NT2/D1 (cell line): ENCODE measurements at regions not wholly inside any gene's neighbourhood (a gene's known extent, or its start where the extent isn't known, plus 50 kb on each side); places are given as distances from the start of the nearest gene placed in this dataset.
"Not testable (repeated sequence)": the region's sequence is repeated elsewhere in the genome, so short reads cannot be mapped to it uniquely, and the experiment has no call there.

Experiments used
- DNase-seq: peaks from one replicate; pipeline ENCODE4 v3.0.0-alpha.2; 2011; ENCODE audit warnings: low read depth, low spot score
- H3K27me3 ChIP-seq: 2 replicates; pipeline ENCODE4 v1.6.0; 2011; ENCODE audit warnings: mild to moderate bottlenecking; ENCODE audit not compliant: insufficient read length, insufficient read depth
- H3K36me3 ChIP-seq: 2 replicates; pipeline ENCODE4 v1.6.1; 2011; ENCODE audit warnings: mild to moderate bottlenecking, low read length, mixed read lengths; ENCODE audit not compliant: insufficient read depth, insufficient read length
- H3K4me1 ChIP-seq: 2 replicates; pipeline ENCODE4 v1.5.1; 2011; ENCODE audit not compliant: insufficient read depth, insufficient read length
- H3K4me3 ChIP-seq: 2 replicates; pipeline ENCODE4 v1.5.1; 2011; ENCODE audit warnings: low read depth; ENCODE audit not compliant: insufficient read length
- H3K9ac ChIP-seq: 2 replicates; pipeline ENCODE4 v1.6.0; 2011; ENCODE audit warnings: low read depth; ENCODE audit not compliant: insufficient read length
- H3K9me3 ChIP-seq: 2 replicates; pipeline ENCODE4 v1.5.1; 2011; ENCODE audit warnings: mild to moderate bottlenecking, low read length; ENCODE audit not compliant: insufficient read depth
- SUZ12 ChIP-seq: IDR thresholded peaks from 2 replicates; pipeline ENCODE4 v1.6.1; 2011; ENCODE audit not compliant: insufficient read length, insufficient read depth; ENCODE audit errors: extremely low read depth
- YY1 ChIP-seq: IDR thresholded peaks from 2 replicates; pipeline ENCODE4 v1.6.1; 2011; ENCODE audit not compliant: insufficient read length, insufficient read depth
- ZNF274 ChIP-seq: IDR thresholded peaks from 2 replicates; pipeline ENCODE4 v1.6.1; 2011; ENCODE audit warnings: mild to moderate bottlenecking, low read depth, low read length

DNA sequence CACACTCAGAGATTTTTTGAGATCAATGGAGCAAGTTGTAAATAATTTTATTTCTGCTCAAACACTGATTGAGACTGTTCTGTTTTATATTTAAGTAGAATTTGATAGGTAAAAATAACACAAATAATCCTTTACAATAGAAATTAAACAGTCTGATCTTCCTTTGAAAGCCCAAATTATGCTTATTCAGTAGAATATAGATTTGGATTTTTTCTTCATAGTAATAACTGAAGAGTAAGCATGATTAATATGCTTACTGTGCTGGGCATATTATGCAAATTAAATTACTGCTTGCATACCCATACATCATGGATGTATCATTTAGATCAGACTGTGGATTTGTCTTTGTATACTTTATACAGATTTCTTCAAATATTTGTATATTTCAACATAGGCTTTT is 121.4 kb downstream of the LEPR start:
- Histone ChIP-seq H3K4me3 (no peak overlapping the region), H3K9me3 (no peaks in the 10 kb centered on the region), H3K9ac (no peak overlapping the region), H3K27me3 (no peaks in the 10 kb centered on the region), H3K36me3 (no peaks in the 10 kb centered on the region), H3K4me1 (no peaks in the 10 kb centered on the region)
- DNase-seq = no peak
- no peak for TF ChIP-seq SUZ12

DNA sequence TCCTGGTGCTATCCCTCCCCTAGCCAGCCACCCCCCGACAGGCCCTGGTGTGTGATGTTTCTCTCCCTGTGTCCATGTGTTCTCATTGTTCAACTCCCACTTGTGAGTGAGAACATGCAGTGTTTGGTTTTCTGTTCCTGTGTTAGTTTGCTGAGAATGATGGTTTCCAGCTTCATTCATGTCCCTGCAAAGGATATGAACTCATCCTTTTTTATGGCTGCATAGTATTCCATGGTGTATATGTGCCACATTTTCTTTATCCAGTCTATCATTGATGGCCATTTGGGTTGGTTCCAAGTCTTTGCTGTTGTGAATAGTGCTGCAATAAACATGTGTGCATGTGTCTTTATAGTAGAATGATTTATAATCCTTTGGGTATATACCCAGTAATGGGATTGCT is 122.1 kb downstream of the LEPR start:
- H3K4me1 ChIP-seq, H3K4me3 ChIP-seq, H3K9me3 ChIP-seq, DNase-seq, H3K27me3 ChIP-seq, H3K9ac ChIP-seq, H3K36me3 ChIP-seq: not testable (repeated sequence)

DNA sequence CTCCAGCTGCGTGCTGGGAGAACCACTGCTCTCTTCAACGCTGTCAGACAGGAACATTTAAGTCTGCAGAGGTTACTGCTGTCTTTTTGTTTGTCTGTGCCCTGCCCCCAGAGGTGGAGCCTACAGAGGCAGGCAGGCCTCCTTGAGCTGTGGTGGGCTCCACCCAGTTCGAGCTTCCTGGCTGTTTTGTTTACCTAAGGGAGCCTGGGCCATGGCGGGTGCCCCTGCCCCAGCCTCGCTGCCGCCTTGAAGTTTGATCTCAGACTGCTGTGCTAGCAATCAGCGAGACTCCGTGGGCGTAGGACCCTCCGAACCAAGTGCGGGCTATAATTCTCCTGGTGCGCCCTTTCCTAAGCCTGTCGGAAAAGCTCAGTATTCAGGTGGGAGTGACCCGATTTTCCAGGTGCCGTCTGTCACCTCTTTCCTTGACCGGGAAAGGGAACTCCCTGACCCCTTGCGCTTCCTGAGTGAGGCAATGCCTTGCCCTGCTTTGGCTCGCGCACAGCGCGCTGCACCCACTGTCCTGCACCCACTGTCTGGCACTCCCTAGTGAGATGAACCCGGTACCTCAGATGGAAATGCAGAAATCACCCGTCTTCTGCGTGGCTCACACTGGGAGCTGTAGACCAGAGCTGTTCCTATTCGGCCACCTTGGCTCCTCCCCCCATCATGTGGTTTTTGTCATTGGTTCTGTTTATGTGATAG is 130.0 kb downstream of the LEPR start:
- peak overlapping the region; percentile 21 for H3K4me3 ChIP-seq
- not testable (repeated sequence) for DNase-seq

DNA sequence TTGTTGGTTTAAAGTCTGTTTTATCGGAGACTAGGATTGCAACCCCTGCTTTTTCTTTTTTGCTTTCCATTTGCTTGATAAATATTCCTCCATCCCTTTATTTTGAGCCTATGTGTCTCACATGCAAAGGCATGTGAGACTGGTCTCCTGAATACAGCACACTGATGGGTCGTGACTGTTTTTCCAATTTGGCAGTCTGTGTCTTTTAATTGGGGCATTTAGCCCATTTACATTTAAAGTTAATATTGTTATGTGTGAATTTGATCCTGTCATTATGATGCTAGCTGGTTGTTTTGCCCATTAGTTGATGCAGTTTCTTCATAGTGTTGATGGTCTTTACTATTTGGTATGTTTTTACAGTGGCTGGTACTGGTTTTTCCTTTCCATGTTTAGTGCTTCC is 132.0 kb downstream of the LEPR start:
- not testable (repeated sequence) for DNase-seq, H3K27me3 ChIP-seq, H3K9ac ChIP-seq, H3K36me3 ChIP-seq, H3K4me3 ChIP-seq, H3K4me1 ChIP-seq
- peaks cover 36% of the 10 kb centered on the region for H3K9me3 ChIP-seq

More for the DNA sequence above, 130.0 kb downstream of the LEPR start:
- not testable (repeated sequence) for H3K36me3 ChIP-seq, H3K4me1 ChIP-seq, H3K9ac ChIP-seq, H3K27me3 ChIP-seq
- H3K9me3 ChIP-seq = peaks cover 23% of the 10 kb centered on the region

DNA sequence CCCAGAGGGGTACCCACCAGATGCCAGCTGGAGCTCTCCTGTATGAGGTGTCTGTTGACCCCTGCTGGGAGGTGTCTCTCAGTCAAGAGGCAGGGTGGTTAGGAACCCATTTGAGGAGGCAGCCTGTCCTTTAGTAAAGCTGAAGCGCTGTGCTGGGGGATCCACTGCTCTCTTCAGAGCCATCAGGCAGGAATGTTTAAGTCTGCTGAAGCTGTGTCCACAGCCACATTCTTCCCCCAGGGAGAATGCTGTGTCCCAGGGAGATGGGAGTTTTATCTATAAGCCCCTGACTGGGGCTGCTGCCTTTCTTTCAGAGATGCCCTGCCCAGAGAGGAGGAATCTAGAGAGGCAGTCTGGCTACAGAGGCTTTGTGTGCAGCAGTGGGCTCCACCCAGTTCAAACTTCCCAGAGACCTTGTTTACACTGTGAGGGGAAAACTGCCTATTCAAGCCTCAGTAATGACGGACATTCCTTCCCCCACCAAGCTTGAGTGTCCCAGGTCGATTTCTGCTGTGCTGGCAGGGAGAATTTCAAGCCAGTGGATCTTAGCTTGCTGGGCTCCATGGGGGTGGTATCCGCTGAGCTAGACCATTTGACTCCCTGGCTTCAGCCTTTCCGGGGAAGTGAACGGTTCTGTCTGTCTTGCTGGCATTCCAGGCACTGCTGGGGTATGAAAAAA is 133.8 kb downstream of the LEPR start:
- H3K4me3 ChIP-seq, H3K4me1 ChIP-seq, H3K36me3 ChIP-seq, H3K27me3 ChIP-seq, H3K9ac ChIP-seq: not testable (repeated sequence)
- DNase-seq = peak; percentile 59
- H3K9me3 ChIP-seq = peaks cover 40% of the 10 kb centered on the region

DNA sequence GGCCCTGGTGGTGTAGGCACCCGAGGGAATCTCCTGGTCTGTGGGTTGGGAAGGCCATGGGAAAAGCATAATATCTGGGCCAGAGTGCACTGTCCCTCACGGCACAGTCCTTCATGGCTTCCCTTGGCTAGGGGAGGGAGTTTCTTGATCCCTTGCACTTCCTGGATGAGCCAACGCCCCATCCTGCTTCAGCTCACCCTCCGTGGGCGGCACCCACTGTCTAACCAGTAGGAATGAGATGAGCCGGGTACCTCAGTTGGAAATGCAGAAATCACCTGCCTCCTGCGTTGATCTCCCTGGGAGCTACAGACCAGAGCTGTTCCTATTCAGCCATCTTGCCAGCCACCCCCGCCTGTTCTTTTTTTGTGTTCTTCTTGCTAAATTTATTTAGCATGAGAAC is 134.4 kb downstream of the LEPR start:
- Histone ChIP-seq H3K4me1 (peaks cover 5% of the 10 kb centered on the region), H3K36me3 (no peaks in the 10 kb centered on the region), H3K9ac (no peak overlapping the region), H3K27me3 (no peaks in the 10 kb centered on the region), H3K4me3 (no peak overlapping the region), H3K9me3 (peaks cover 40% of the 10 kb centered on the region)
- TF ChIP-seq SUZ12 = no peak
- TF ChIP-seq ZNF274 = no peak
- TF ChIP-seq YY1 = no peak
- DNase-seq = no peak

DNA sequence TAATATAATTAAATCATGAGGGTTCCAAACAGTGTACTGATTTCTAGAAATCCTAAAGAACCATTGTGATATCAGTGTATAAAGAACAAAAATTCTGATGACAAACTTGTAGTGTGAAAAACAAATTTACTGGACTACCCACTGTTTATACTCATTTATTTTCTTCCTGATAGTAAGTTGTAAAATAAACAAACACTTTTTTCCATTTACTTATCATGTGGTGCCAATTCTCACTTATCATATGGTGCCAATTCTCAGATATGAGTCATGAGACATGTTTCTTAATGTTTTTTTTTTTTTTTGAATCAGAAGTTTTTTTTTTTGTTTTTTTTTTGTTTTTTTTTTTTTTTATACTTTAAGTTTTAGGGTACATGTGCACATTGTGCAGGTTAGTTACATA is 137.7 kb downstream of the LEPR start:
- DNase-seq = no peak
- Histone ChIP-seq H3K9ac (no peak overlapping the region), H3K9me3 (peaks cover 29% of the 10 kb centered on the region), H3K36me3 (no peaks in the 10 kb centered on the region), H3K27me3 (no peaks in the 10 kb centered on the region), H3K4me3 (no peak overlapping the region), H3K4me1 (peaks cover 5% of the 10 kb centered on the region)
- TF ChIP-seq ZNF274 (no peak), YY1 (no peak), SUZ12 (no peak)

DNA sequence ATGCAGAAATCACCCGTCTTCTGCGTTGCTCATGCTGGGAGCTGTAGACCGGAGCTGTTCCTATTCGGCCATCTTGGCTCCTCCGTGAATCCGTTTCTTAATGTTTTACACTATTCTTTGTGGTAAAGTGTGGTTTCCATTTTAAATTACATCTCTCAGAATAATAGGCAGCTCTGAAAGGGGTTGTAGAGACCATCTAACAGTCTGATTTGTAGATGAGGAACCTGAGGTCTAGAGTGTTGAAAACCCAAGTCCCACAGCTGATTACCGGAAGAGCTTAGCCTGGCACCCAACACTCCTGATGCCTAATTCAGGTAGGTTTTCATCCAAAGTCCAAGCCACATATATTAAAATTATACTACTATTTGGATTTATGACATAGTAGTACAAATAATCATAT is 144.0 kb downstream of the LEPR start:
- DNase-seq = no peak
- H3K9ac ChIP-seq = peak overlapping the region; percentile 51
- H3K4me3 ChIP-seq = peak overlapping the region; percentile 35
- H3K36me3 ChIP-seq = no peaks in the 10 kb centered on the region
- H3K4me1 ChIP-seq = no peaks in the 10 kb centered on the region
- TF ChIP-seq YY1 (peak; percentile 8), ZNF274 (no peak)
- peaks cover 15% of the 10 kb centered on the region; the same call in 1 of the 2 replicates for H3K9me3 ChIP-seq
- no peaks in the 10 kb centered on the region for H3K27me3 ChIP-seq
